ENCODE measurements at regions not wholly inside any gene's neighbourhood (a gene's known extent, or its start where the extent isn't known, plus 50 kb on each side); places are given as distances from the start of the nearest gene placed in this dataset.

GRCh38 chr4:28146191-28146590, 1285.5 kb downstream of the STIM2 start:
- Histone ChIP-seq H3K4me3 (replicated peaks; ENCODE audit: low read depth, low read length) (no peak overlapping the region), H3K36me3 (ENCODE audit: control insufficient read depth, insufficient read depth, low read length) (no peaks in the 10 kb centered on the region), H3K27me3 (replicated peaks; ENCODE audit: control insufficient read depth, insufficient read depth, low read length) (no peaks in the 10 kb centered on the region)
- TF ChIP-seq, protein P1, sequence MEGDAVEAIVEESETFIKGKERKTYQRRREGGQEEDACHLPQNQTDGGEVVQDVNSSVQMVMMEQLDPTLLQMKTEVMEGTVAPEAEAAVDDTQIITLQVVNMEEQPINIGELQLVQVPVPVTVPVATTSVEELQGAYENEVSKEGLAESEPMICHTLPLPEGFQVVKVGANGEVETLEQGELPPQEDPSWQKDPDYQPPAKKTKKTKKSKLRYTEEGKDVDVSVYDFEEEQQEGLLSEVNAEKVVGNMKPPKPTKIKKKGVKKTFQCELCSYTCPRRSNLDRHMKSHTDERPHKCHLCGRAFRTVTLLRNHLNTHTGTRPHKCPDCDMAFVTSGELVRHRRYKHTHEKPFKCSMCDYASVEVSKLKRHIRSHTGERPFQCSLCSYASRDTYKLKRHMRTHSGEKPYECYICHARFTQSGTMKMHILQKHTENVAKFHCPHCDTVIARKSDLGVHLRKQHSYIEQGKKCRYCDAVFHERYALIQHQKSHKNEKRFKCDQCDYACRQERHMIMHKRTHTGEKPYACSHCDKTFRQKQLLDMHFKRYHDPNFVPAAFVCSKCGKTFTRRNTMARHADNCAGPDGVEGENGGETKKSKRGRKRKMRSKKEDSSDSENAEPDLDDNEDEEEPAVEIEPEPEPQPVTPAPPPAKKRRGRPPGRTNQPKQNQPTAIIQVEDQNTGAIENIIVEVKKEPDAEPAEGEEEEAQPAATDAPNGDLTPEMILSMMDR (IDR thresholded peaks at IDR 0.05; ENCODE audit: insufficient read depth, low read length, poor library complexity, severe bottlenecking) = no peak
- DNase-seq (ENCODE audit: extremely low read depth, insufficient read length) = no peak

DNA sequence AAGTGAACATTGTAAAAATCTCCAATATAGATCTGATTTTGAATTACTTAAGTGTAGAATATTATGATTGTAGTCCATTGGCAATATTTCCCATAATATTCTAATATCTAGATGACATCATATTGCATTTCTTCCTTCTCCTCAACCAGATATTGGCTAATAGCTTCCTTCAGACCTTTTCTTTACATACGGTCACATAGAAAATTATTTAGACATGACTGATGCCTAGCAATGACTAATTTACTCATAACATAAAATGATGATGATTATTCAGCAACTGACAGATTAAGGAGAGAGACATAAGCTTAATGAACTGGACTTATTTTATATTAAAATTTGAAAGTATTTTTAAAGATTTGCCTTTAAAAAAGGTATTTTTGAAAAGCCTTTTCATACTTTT, 1287.6 kb downstream of the STIM2 start:
- DNase-seq (ENCODE audit: extremely low read depth, insufficient read length) = no peak
- no peaks in the 10 kb centered on the region for H3K36me3 ChIP-seq (ENCODE audit: control insufficient read depth, insufficient read depth, low read length)
- no peak overlapping the region for H3K4me3 ChIP-seq (replicated peaks; ENCODE audit: low read depth, low read length)
- TF ChIP-seq, protein P1 (IDR thresholded peaks at IDR 0.05; ENCODE audit: insufficient read depth, low read length, poor library complexity, severe bottlenecking) = no peak
- H3K27me3 ChIP-seq (replicated peaks; ENCODE audit: control insufficient read depth, insufficient read depth, low read length) = no peaks in the 10 kb centered on the region

DNA sequence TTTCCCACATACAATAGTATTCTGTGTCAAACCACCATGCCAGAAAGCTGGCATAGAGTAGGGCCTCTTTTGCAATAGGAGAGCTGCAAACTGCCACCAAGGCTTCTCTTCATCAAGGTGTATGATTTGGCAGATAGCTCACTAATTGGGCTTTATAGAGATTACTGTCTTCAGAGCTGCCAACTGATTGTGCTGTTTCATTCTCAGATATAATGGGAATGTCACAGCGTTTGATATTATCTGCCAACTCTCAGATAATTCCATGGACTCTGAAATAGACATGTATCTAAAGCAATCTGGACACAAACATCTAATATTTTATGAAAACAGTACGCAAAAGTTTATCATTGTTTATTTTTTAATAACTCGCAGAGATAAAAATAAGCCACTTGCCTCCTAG, 1289.1 kb downstream of the STIM2 start:
- DNase-seq (ENCODE audit: extremely low read depth, insufficient read length) = no peak
- TF ChIP-seq, protein P1 (IDR thresholded peaks at IDR 0.05; ENCODE audit: insufficient read depth, low read length, poor library complexity, severe bottlenecking) = no peak
- H3K4me3 ChIP-seq (replicated peaks; ENCODE audit: low read depth, low read length) = no peak overlapping the region

DNA sequence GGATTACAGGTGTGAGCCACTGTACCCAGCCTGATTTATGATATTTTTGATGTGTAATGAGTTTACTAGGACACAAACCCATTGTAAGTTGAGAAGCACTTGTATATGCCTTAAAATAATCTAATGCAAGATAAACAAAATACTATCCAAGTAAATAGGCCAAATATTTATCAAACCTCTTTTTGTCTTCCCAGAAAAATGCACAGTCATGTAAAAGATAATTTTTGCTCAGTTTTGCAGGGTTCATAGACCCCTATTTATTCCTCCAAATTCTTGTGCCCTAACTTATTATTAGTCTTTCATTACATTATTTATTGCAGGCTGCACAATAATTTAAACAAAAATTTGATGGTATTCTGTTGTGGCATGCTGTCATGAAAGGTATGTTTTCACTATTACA, 1290.7 kb downstream of the STIM2 start:
- H3K4me3 ChIP-seq (replicated peaks; ENCODE audit: low read depth, low read length) = no peak overlapping the region
- TF ChIP-seq, protein P1 (IDR thresholded peaks at IDR 0.05; ENCODE audit: insufficient read depth, low read length, poor library complexity, severe bottlenecking) = no peak
- no peak for DNase-seq (ENCODE audit: extremely low read depth, insufficient read length)
- no peaks in the 10 kb centered on the region for H3K27me3 ChIP-seq (replicated peaks; ENCODE audit: control insufficient read depth, insufficient read depth, low read length)
- no peaks in the 10 kb centered on the region for H3K36me3 ChIP-seq (ENCODE audit: control insufficient read depth, insufficient read depth, low read length)

More for the DNA sequence above, 1289.1 kb downstream of the STIM2 start:
- H3K36me3 ChIP-seq (ENCODE audit: control insufficient read depth, insufficient read depth, low read length) = no peaks in the 10 kb centered on the region
- H3K27me3 ChIP-seq (replicated peaks; ENCODE audit: control insufficient read depth, insufficient read depth, low read length) = no peaks in the 10 kb centered on the region

DNA sequence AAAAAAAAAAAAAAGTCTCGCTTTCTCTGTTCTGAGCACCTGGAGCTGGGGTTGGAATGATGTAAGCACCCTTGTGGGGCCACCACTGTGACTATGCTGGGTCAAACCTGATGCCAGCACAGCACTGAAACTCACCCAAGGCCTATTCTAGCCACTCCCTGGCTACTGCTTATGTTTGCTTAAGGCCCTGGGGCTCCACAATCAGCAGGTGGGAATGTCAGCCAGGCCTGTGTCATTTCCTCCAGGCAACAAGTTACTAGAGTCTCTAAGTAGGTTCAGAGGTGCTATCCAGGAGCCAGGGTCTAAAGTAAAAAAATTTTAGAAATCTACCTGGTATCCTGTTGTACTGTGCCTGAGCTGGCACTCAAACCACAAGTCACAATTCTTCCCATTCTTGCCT, 1306.8 kb downstream of the STIM2 start:
- TF ChIP-seq, protein P1 (IDR thresholded peaks at IDR 0.05; ENCODE audit: insufficient read depth, low read length, poor library complexity, severe bottlenecking) = no peak
- Histone ChIP-seq H3K36me3 (ENCODE audit: control insufficient read depth, insufficient read depth, low read length) (no peaks in the 10 kb centered on the region), H3K4me3 (replicated peaks; ENCODE audit: low read depth, low read length) (no peak overlapping the region), H3K27me3 (replicated peaks; ENCODE audit: control insufficient read depth, insufficient read depth, low read length) (no peaks in the 10 kb centered on the region)
- no peak for DNase-seq (ENCODE audit: extremely low read depth, insufficient read length)

- H3K4me3 ChIP-seq (replicated peaks; ENCODE audit: low read depth, low read length) = no peak overlapping the region
- H3K27me3 ChIP-seq (replicated peaks; ENCODE audit: control insufficient read depth, insufficient read depth, low read length) = no peaks in the 10 kb centered on the region
- no peak for DNase-seq (ENCODE audit: extremely low read depth, insufficient read length)
- TF ChIP-seq, protein P1 (IDR thresholded peaks at IDR 0.05; ENCODE audit: insufficient read depth, low read length, poor library complexity, severe bottlenecking) = no peak
- H3K36me3 ChIP-seq (ENCODE audit: control insufficient read depth, insufficient read depth, low read length) = no peaks in the 10 kb centered on the region
These were observed 1316.3 kb downstream of the STIM2 start for GRCh38 chr4:28176942-28177341.
